ENCODE measurements at regions not wholly inside any gene's neighbourhood (a gene's known extent, or its start where the extent isn't known, plus 50 kb on each side); places are given as distances from the start of the nearest gene placed in this dataset.

DNA sequence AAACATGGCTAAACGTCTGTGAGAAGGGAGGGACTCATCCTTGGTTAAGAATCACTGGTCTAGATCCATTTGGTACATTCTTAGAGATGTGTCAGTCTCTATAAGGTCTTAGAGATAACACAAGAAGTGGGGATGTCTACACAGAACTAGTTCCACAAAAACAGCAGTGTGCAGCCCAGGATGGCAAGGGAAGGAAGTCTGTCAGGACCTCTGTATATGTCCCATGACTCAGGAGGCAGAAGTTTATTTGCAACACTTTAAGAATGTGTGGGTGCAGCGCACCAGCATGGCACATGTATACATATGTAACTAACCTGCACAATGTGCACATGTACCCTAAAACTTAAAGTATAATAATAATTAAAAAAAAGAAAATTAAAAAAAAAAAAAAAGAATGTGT is 548.5 kb upstream of the SOX9 start:
- Histone ChIP-seq H3K4me2 (no peak overlapping the region), H3K4me1 (ENCODE audit: insufficient read depth) (no peaks in the 10 kb centered on the region), H3K9me2 (replicated peaks; ENCODE audit: insufficient read depth) (no peaks in the 10 kb centered on the region), H3K27me3 (no peaks in the 10 kb centered on the region), H3K79me2 (no peaks in the 10 kb centered on the region), H3K27ac (no peak overlapping the region), H4K20me1 (ENCODE audit: insufficient read depth, poor library complexity, severe bottlenecking) (no peaks in the 10 kb centered on the region), H3K4me3 (no peak overlapping the region), H3K36me3 (replicated peaks; ENCODE audit: insufficient read depth, low read depth) (no peaks in the 10 kb centered on the region), H3K9me3 (ENCODE audit: low read depth) (no peaks in the 10 kb centered on the region), H2AFZ (no peak overlapping the region)
- 80% methylated on average over 2 of the region's 2 CpGs for WGBS (ENCODE audit: low lambda C conversion rate, missing lambda C conversion rate)
- DNase-seq (ENCODE audit: low spot score), result no peak
- TF ChIP-seq EZH2 (IDR thresholded peaks at IDR 0.05; ENCODE audit: borderline replicate concordance), result no peak
- TF ChIP-seq, protein P1, sequence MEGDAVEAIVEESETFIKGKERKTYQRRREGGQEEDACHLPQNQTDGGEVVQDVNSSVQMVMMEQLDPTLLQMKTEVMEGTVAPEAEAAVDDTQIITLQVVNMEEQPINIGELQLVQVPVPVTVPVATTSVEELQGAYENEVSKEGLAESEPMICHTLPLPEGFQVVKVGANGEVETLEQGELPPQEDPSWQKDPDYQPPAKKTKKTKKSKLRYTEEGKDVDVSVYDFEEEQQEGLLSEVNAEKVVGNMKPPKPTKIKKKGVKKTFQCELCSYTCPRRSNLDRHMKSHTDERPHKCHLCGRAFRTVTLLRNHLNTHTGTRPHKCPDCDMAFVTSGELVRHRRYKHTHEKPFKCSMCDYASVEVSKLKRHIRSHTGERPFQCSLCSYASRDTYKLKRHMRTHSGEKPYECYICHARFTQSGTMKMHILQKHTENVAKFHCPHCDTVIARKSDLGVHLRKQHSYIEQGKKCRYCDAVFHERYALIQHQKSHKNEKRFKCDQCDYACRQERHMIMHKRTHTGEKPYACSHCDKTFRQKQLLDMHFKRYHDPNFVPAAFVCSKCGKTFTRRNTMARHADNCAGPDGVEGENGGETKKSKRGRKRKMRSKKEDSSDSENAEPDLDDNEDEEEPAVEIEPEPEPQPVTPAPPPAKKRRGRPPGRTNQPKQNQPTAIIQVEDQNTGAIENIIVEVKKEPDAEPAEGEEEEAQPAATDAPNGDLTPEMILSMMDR (IDR thresholded peaks at IDR 0.05; ENCODE audit: poor library complexity), result no peak
- no peak for TF ChIP-seq EZH2phosphoT487 (IDR thresholded peaks at IDR 0.05; ENCODE audit: low read depth, severe bottlenecking, unreplicated experiment)

DNA sequence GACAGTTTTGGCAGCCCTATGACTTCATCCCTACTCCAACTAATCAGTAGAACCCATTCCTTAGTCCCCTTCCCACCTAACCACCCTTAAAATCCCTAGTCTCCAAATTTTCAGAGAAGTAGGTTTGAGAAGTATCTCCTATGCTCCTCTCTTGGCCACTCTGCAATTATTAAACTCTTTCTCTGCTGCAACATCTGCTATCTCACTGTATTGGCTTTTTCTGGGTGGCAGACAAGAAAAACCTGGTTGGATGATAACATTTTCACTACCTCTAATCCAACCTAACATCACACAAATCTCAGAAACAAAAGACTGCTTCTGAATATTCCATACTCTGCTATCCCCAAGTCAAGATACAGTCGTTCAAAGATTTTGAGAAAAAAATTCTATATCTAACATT is 542.4 kb upstream of the SOX9 start:
- Histone ChIP-seq H3K4me1 (ENCODE audit: insufficient read depth) (no peaks in the 10 kb centered on the region), H3K27me3 (no peaks in the 10 kb centered on the region), H3K4me3 (no peak overlapping the region), H3K9me3 (ENCODE audit: low read depth) (no peaks in the 10 kb centered on the region), H3K9me2 (replicated peaks; ENCODE audit: insufficient read depth) (no peaks in the 10 kb centered on the region), H3K36me3 (replicated peaks; ENCODE audit: insufficient read depth, low read depth) (no peaks in the 10 kb centered on the region), H4K20me1 (ENCODE audit: insufficient read depth, poor library complexity, severe bottlenecking) (no peaks in the 10 kb centered on the region), H3K79me2 (no peaks in the 10 kb centered on the region), H3K4me2 (no peak overlapping the region), H2AFZ (no peak overlapping the region), H3K27ac (no peak overlapping the region)
- no peak for TF ChIP-seq EZH2 (IDR thresholded peaks at IDR 0.05; ENCODE audit: borderline replicate concordance)
- WGBS (ENCODE audit: low lambda C conversion rate, missing lambda C conversion rate), result 97% methylated on average over 1 of the region's 1 CpG
- DNase-seq (ENCODE audit: low spot score), result no peak

- Histone ChIP-seq H3K4me1 (ENCODE audit: insufficient read depth) (no peaks in the 10 kb centered on the region), H3K27me3 (no peaks in the 10 kb centered on the region), H4K20me1 (ENCODE audit: insufficient read depth, poor library complexity, severe bottlenecking) (no peaks in the 10 kb centered on the region), H3K4me3 (no peak overlapping the region), H3K79me2 (no peaks in the 10 kb centered on the region), H3K9me3 (ENCODE audit: low read depth) (no peaks in the 10 kb centered on the region), H3K27ac (no peak overlapping the region), H3K36me3 (replicated peaks; ENCODE audit: insufficient read depth, low read depth) (no peaks in the 10 kb centered on the region), H3K4me2 (no peak overlapping the region), H2AFZ (no peak overlapping the region), H3K9me2 (replicated peaks; ENCODE audit: insufficient read depth) (no peaks in the 10 kb centered on the region)
- DNase-seq (ENCODE audit: low spot score), result no peak
- TF ChIP-seq EZH2 (IDR thresholded peaks at IDR 0.05; ENCODE audit: borderline replicate concordance), result no peak
- no peak for TF ChIP-seq EZH2phosphoT487 (IDR thresholded peaks at IDR 0.05; ENCODE audit: low read depth, severe bottlenecking, unreplicated experiment)
- TF ChIP-seq, protein P1 (IDR thresholded peaks at IDR 0.05; ENCODE audit: poor library complexity), result no peak
Measured at GRCh38 chr17:71580220-71580619, 540.6 kb upstream of the SOX9 start.

DNA sequence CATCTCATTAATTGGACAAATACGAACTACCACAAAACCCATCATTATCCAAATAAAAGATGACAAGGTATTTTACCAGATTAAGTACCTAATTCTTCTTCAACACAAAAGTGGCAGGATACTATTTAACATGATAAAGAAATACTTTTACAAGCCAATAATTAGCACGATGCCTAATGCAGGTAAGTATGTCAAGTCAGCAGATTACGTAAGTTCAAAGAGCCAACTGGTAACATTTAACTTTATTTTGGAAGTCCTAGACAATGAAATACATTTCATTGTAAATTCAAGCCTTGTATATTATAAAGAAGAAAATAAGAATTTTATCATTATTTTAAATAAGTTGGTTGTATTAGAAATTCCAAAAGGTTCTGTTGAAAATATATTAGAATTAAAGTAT is 535.3 kb upstream of the SOX9 start:
- Histone ChIP-seq H4K20me1 (ENCODE audit: insufficient read depth, poor library complexity, severe bottlenecking) (no peaks in the 10 kb centered on the region), H2AFZ (no peak overlapping the region), H3K27ac (no peak overlapping the region), H3K9me2 (replicated peaks; ENCODE audit: insufficient read depth) (no peaks in the 10 kb centered on the region), H3K9me3 (ENCODE audit: low read depth) (no peaks in the 10 kb centered on the region), H3K27me3 (no peaks in the 10 kb centered on the region), H3K4me3 (no peak overlapping the region), H3K4me2 (no peak overlapping the region), H3K36me3 (replicated peaks; ENCODE audit: insufficient read depth, low read depth) (no peaks in the 10 kb centered on the region), H3K4me1 (ENCODE audit: insufficient read depth) (no peaks in the 10 kb centered on the region), H3K79me2 (no peaks in the 10 kb centered on the region)
- WGBS (ENCODE audit: low lambda C conversion rate, missing lambda C conversion rate), result 65% methylated on average over 3 of the region's 3 CpGs
- DNase-seq (ENCODE audit: low spot score), result no peak
- TF ChIP-seq EZH2 (IDR thresholded peaks at IDR 0.05; ENCODE audit: borderline replicate concordance) (no peak), EZH2phosphoT487 (IDR thresholded peaks at IDR 0.05; ENCODE audit: low read depth, severe bottlenecking, unreplicated experiment) (no peak)
- TF ChIP-seq, protein P1 (IDR thresholded peaks at IDR 0.05; ENCODE audit: poor library complexity), result no peak

All from hepatocyte (in vitro differentiated cells).